ENCODE measurements at regions not wholly inside any gene's neighbourhood (a gene's known extent, or its start where the extent isn't known, plus 50 kb on each side); places are given as distances from the start of the nearest gene placed in this dataset.

DNA sequence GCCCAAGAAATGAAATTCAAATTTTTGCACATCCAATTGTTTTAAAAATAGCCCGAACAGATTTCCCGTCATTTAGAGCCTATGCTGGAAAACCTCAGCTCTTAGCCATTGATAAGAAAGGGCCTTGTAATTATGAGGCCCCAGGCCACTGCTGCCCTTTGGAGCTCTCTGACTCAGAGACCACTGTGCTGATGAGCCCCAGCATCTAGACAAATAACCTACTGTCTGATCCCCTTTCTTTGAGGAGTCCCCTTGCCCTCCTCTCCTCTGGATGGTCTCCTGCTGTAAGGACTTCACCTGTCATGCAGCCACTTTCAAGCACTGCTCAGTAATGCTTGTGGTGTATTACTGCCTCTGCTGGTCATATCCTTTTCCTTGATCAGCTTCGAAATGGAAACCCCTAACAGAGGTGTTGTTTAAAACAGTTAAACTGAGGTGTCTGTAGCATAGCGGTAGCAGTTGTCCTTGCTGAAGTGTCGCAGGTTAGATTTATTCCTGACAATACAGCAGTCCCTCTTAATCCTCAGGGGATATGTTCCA, 159.9 kb upstream of the SRRM4 start:
- TF ChIP-seq POLR2A (IDR thresholded peaks at IDR 0.05; ENCODE audit: control extremely low read depth in 1 of 2, low read depth in 2 of 2, low read length in 2 of 2) (no peak), RAD21 (IDR thresholded peaks at IDR 0.05 in 1 of 2, conservative IDR thresholded peaks at IDR 0.05 in 1 of 2; ENCODE audit: low read depth in 2 of 2, low read length in 2 of 2) (peak; percentile 67 to 76), CTCF (IDR thresholded peaks at IDR 0.05; ENCODE audit: control extremely low read depth in 1 of 3, insufficient read depth in 1 of 3, low read depth in 1 of 3, low read length in 3 of 3) (peak in 2 of 3 experiments; percentile 62 to 69; a peak in 3 of 4 replicates), POLR2AphosphoS5 (IDR thresholded peaks at IDR 0.05; ENCODE audit: low read depth, low read length) (no peak), GTF2F1 (IDR thresholded peaks at IDR 0.05; ENCODE audit: borderline replicate concordance, low read depth, low read length) (no peak), YY1 (IDR thresholded peaks at IDR 0.05; ENCODE audit: low read depth, low read length) (no peak), RFX5 (IDR thresholded peaks at IDR 0.05; ENCODE audit: borderline replicate concordance, low read depth, low read length) (no peak)
- TF ChIP-seq, protein P1, sequence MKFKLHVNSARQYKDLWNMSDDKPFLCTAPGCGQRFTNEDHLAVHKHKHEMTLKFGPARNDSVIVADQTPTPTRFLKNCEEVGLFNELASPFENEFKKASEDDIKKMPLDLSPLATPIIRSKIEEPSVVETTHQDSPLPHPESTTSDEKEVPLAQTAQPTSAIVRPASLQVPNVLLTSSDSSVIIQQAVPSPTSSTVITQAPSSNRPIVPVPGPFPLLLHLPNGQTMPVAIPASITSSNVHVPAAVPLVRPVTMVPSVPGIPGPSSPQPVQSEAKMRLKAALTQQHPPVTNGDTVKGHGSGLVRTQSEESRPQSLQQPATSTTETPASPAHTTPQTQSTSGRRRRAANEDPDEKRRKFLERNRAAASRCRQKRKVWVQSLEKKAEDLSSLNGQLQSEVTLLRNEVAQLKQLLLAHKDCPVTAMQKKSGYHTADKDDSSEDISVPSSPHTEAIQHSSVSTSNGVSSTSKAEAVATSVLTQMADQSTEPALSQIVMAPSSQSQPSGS (IDR thresholded peaks at IDR 0.05; ENCODE audit: low read length), result no peak
